Transverse colon (tissue), 3 donors: ENCODE measurements at regions not wholly inside any gene's neighbourhood (a gene's known extent, or its start where the extent isn't known, plus 50 kb on each side); places are given as distances from the start of the nearest gene placed in this dataset.

Source experiments
- POLR2A ChIP-seq: fragments of 450-650 bp; IDR thresholded peaks from one replicate; pipeline ENCODE4 v1.6.1; 2016; ENCODE audit warnings: antibody characterized with exemption, mild to moderate bottlenecking, moderate library complexity
- TF ChIP-seq, protein P1 (sequence below), 5 experiments: fragments of 200-600 bp in 3 of 5; fragments of 450-650 bp in 2 of 5; sonication (generic) in 3 of 5; IDR thresholded peaks; 1 replicate in 2 of 5; 2 replicates in 3 of 5; pipeline ENCODE4 v1.5.1; 2016 to 2017; ENCODE audit warnings: antibody characterized with exemption in 5 of 5, inconsistent platforms in 3 of 5, mild to moderate bottlenecking in 2 of 5, moderate library complexity in 1 of 5

- no peak for TF ChIP-seq POLR2A
- TF ChIP-seq, protein P1, sequence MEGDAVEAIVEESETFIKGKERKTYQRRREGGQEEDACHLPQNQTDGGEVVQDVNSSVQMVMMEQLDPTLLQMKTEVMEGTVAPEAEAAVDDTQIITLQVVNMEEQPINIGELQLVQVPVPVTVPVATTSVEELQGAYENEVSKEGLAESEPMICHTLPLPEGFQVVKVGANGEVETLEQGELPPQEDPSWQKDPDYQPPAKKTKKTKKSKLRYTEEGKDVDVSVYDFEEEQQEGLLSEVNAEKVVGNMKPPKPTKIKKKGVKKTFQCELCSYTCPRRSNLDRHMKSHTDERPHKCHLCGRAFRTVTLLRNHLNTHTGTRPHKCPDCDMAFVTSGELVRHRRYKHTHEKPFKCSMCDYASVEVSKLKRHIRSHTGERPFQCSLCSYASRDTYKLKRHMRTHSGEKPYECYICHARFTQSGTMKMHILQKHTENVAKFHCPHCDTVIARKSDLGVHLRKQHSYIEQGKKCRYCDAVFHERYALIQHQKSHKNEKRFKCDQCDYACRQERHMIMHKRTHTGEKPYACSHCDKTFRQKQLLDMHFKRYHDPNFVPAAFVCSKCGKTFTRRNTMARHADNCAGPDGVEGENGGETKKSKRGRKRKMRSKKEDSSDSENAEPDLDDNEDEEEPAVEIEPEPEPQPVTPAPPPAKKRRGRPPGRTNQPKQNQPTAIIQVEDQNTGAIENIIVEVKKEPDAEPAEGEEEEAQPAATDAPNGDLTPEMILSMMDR (IDR thresholded peaks at IDR 0.05): no peak
These were observed 537.9 kb upstream of the CADM1 start for GRCh38 chr11:116042146-116042545.
